GDM1 (cell line): ENCODE measurements at regions not wholly inside any gene's neighbourhood (a gene's known extent, or its start where the extent isn't known, plus 50 kb on each side); places are given as distances from the start of the nearest gene placed in this dataset.
"Not testable (repeated sequence)": the region's sequence is repeated elsewhere in the genome, so short reads cannot be mapped to it uniquely, and the experiment has no call there.

ENCODE experiments used
- DNase-seq: peaks from one replicate; lab custom pipeline; 2025; lab: John Stamatoyannopoulos, UW

- DNase-seq, result no peak
These were observed 272.9 kb downstream of the FBXO8 start for GRCh38 chr4:174010547-174010946.

GRCh38 chr4:174009686-174010451 is 273.6 kb downstream of the FBXO8 start:
- no peak for DNase-seq

GRCh38 chr4:174005422-174005821 is 278.0 kb downstream of the FBXO8 start:
- no peak for DNase-seq

GRCh38 chr4:173998471-173999144 is 284.9 kb downstream of the FBXO8 start:
- DNase-seq, result no peak

- DNase-seq, result not testable (repeated sequence)
These were observed 287.7 kb downstream of the FBXO8 start for GRCh38 chr4:173995779-173996178.

GRCh38 chr4:173991814-173992213 is 291.7 kb downstream of the FBXO8 start:
- no peak for DNase-seq

- DNase-seq, result no peak
These were observed 292.2 kb downstream of the FBXO8 start for GRCh38 chr4:173991316-173991715.

- DNase-seq, result no peak
These were observed 292.6 kb downstream of the FBXO8 start for GRCh38 chr4:173990869-173991210.

GRCh38 chr4:173990126-173990868 is 293.2 kb downstream of the FBXO8 start:
- no peak for DNase-seq

GRCh38 chr4:173963523-173963922 is 319.9 kb downstream of the FBXO8 start:
- DNase-seq, result not testable (repeated sequence)

- DNase-seq, result no peak
These were observed 323.1 kb downstream of the FBXO8 start for GRCh38 chr4:173960398-173960797.

- no peak for DNase-seq
These were observed 325.0 kb downstream of the FBXO8 start for GRCh38 chr4:173958445-173958844.

- DNase-seq, result no peak
These were observed 339.9 kb downstream of the FBXO8 start for GRCh38 chr4:173943547-173943946.

GRCh38 chr4:173940146-173940545 is 343.3 kb downstream of the FBXO8 start:
- no peak for DNase-seq

- no peak for DNase-seq
These were observed 345.7 kb downstream of the FBXO8 start for GRCh38 chr4:173937631-173938270.

GRCh38 chr4:173936861-173937260 is 346.6 kb downstream of the FBXO8 start:
- DNase-seq, result no peak

- no peak for DNase-seq
These were observed 347.7 kb downstream of the FBXO8 start for GRCh38 chr4:173935622-173936405.

- DNase-seq, result no peak
These were observed 348.4 kb downstream of the FBXO8 start for GRCh38 chr4:173934933-173935620.

- DNase-seq, result no peak
These were observed 349.3 kb downstream of the FBXO8 start for GRCh38 chr4:173934201-173934600.

GRCh38 chr4:173932701-173933100 is 350.8 kb downstream of the FBXO8 start:
- DNase-seq, result no peak

- DNase-seq, result no peak
These were observed 353.0 kb downstream of the FBXO8 start for GRCh38 chr4:173930329-173930967.
